HCT116 (cell line): ENCODE measurements at regions not wholly inside any gene's neighbourhood (a gene's known extent, or its start where the extent isn't known, plus 50 kb on each side); places are given as distances from the start of the nearest gene placed in this dataset.

Source experiments
- CBX3 ChIP-seq: IDR thresholded peaks from 2 replicates; pipeline ENCODE4 v1.6.1; 2012; ENCODE audit warnings: low read depth
- CEBPB ChIP-seq: IDR thresholded peaks from 2 replicates; pipeline ENCODE4 v1.6.1; 2012; ENCODE audit warnings: low read depth
- EZH2 ChIP-seq: fragments of 200-600 bp; sonication (generic); IDR thresholded peaks from 2 replicates; pipeline ENCODE4 v1.6.1; 2017; ENCODE audit warnings: antibody characterized with exemption, mixed run types
- JUND ChIP-seq: IDR thresholded peaks from 2 replicates; pipeline ENCODE4 v1.6.1; 2012
- SP1 ChIP-seq: IDR thresholded peaks from 2 replicates; pipeline ENCODE4 v1.6.1; 2012; ENCODE audit warnings: low read depth
- SRF ChIP-seq: IDR thresholded peaks from 2 replicates; pipeline ENCODE4 v1.6.1; 2012; ENCODE audit warnings: low read depth
- ZNF274 ChIP-seq: fragments of 200-500 bp; sonication (Bioruptor generic); IDR thresholded peaks from 2 replicates; pipeline ENCODE4 v1.6.1; 2014; ENCODE audit warnings: mild to moderate bottlenecking, low read depth, low read length, inconsistent platforms
- TF ChIP-seq, protein P1 (sequence below), 3 experiments: fragments of 200-600 bp in 1 of 3; sonication (generic) in 1 of 3; IDR thresholded peaks in 2 of 3; conservative IDR thresholded peaks in 1 of 3; 2 replicates each; pipeline ENCODE4 v1.5.1; 2012 to 2017; ENCODE audit warnings: low read depth in 2 of 3, low read length in 2 of 3, antibody characterized with exemption in 1 of 3, borderline replicate concordance in 1 of 3, control low read depth in 1 of 3, mild to moderate bottlenecking in 1 of 3, mixed read lengths in 1 of 3, mixed run types in 1 of 3, moderate library complexity in 1 of 3; ENCODE audit not compliant: insufficient read depth in 1 of 3

DNA sequence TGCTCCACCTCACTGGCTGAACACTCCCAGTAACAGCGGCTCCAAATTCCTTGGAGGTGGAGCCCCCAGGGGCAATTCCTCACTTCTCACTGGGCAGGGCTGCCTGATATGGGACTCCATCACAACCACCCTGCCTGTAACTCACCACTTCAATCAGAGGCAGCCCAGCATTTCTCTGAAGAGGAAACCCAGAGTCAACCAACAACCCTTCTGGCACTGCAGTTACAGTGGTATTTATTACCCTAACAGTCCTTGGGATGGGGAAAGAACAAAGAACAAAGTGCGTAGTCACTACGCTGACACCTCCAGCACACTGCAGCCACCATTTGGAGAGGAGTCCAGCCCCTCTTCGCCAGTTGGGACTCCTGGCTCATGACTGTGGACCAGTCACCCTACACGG is 85.7 kb upstream of the GALNT13 start:
- TF ChIP-seq CEBPB (no peak), JUND (no peak), ZNF274 (no peak), SP1 (no peak), SRF (no peak), CBX3 (no peak), EZH2 (no peak)
- TF ChIP-seq, protein P1, sequence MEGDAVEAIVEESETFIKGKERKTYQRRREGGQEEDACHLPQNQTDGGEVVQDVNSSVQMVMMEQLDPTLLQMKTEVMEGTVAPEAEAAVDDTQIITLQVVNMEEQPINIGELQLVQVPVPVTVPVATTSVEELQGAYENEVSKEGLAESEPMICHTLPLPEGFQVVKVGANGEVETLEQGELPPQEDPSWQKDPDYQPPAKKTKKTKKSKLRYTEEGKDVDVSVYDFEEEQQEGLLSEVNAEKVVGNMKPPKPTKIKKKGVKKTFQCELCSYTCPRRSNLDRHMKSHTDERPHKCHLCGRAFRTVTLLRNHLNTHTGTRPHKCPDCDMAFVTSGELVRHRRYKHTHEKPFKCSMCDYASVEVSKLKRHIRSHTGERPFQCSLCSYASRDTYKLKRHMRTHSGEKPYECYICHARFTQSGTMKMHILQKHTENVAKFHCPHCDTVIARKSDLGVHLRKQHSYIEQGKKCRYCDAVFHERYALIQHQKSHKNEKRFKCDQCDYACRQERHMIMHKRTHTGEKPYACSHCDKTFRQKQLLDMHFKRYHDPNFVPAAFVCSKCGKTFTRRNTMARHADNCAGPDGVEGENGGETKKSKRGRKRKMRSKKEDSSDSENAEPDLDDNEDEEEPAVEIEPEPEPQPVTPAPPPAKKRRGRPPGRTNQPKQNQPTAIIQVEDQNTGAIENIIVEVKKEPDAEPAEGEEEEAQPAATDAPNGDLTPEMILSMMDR (IDR thresholded peaks at IDR 0.05 in 2 of 3, conservative IDR thresholded peaks at IDR 0.05 in 1 of 3; ENCODE audit: borderline replicate concordance in 1 of 3, insufficient read depth in 1 of 3, low read depth in 2 of 3, low read length in 2 of 3), result no peak
